MM.1S (cell line): ENCODE measurements at regions not wholly inside any gene's neighbourhood (a gene's known extent, or its start where the extent isn't known, plus 50 kb on each side); places are given as distances from the start of the nearest gene placed in this dataset.

ENCODE experiments used
- CTCF ChIP-seq: fragments of 300-600 bp; sonication (generic); IDR thresholded peaks from 2 replicates; pipeline ENCODE4 v1.5.1; 2016; ENCODE audit warnings: antibody characterized with exemption, low read length, mixed read lengths
- EZH2phosphoT487 ChIP-seq: fragments of 300-600 bp; sonication (generic); IDR thresholded peaks from 2 replicates; pipeline ENCODE4 v1.6.1; 2018; ENCODE audit warnings: antibody characterized with exemption, low read length

GRCh38 chr13:31963631-31964030 is 67.9 kb upstream of the FRY start:
- TF ChIP-seq CTCF (no peak), EZH2phosphoT487 (no peak)
